Panc1 (cell line): ENCODE measurements at regions not wholly inside any gene's neighbourhood (a gene's known extent, or its start where the extent isn't known, plus 50 kb on each side); places are given as distances from the start of the nearest gene placed in this dataset.

Experiments used
- ATAC-seq: fragments of 200-7000 bp; cut with Tn5 transposase; 2 replicates; pipeline ENCODE4 v1.9.1; 2020; ENCODE audit warnings: mild to moderate bottlenecking, moderate library complexity
- BruUV-seq: library from RNA; stranded (reverse); fragments of 400-500 nt; replicated peaks from 2 replicates; lab custom pipeline; 2021; lab: Mats Ljungman, UMichigan
- CTCF ChIA-PET: fragments of 300-600 bp; sonication (Branson Sonifier 250); formaldehyde crosslinking; loops from one replicate; lab custom pipeline; 2022; ENCODE audit warnings: antibody characterized with exemption; lab: Charles Lee
- POLR2A ChIA-PET: fragments of 300-600 bp; sonication (Branson Sonifier 250); formaldehyde crosslinking; loops from one replicate; lab custom pipeline; 2022; ENCODE audit warnings: antibody characterized with exemption; lab: Charles Lee
- DNase-seq: peaks from one replicate; pipeline ENCODE4 v3.0.0-alpha.2; 2010; ENCODE audit warnings: low read depth, low spot score
- H3K27ac ChIP-seq: 2 replicates; pipeline ENCODE4 v1.5.1; 2011; ENCODE audit warnings: mild to moderate bottlenecking, low read length, inconsistent platforms
- H3K27me3 ChIP-seq: fragments of 200-500 bp; sonication (Bioruptor generic); 2 replicates; pipeline ENCODE4 v1.6.0; 2014; ENCODE audit warnings: low read length, inconsistent platforms; ENCODE audit not compliant: control insufficient read depth, insufficient read depth
- H3K36me3 ChIP-seq: fragments of 200-500 bp; sonication (Bioruptor generic); 2 replicates; pipeline ENCODE4 v1.5.1; 2014; ENCODE audit warnings: inconsistent platforms, mild to moderate bottlenecking, low read length, moderate library complexity; ENCODE audit not compliant: control insufficient read depth, insufficient read depth
- H3K4me1 ChIP-seq: 2 replicates; pipeline ENCODE4 v1.5.1; 2011; ENCODE audit warnings: inconsistent platforms, mild to moderate bottlenecking, low read length, moderate library complexity; ENCODE audit not compliant: control insufficient read depth, insufficient read depth
- H3K4me3 ChIP-seq, 2 experiments: 2 replicates each; pipeline ENCODE4 v1.5.1; 2011 to 2012; ENCODE audit warnings: low read depth in 2 of 2, low read length in 2 of 2, mild to moderate bottlenecking in 2 of 2, inconsistent platforms in 1 of 2, moderate library complexity in 1 of 2
- H3K9me3 ChIP-seq: fragments of 200-500 bp; sonication (Bioruptor generic); 2 replicates; pipeline ENCODE4 v1.5.1; 2014; ENCODE audit warnings: low read depth, mild to moderate bottlenecking, inconsistent platforms, low read length, moderate library complexity; ENCODE audit not compliant: control insufficient read depth, insufficient read depth
- POLR2AphosphoS5 ChIP-seq: IDR thresholded peaks from 2 replicates; pipeline ENCODE4 v1.6.1; 2012; ENCODE audit warnings: mild to moderate bottlenecking, low read depth, low read length, moderate library complexity
- REST ChIP-seq, 2 experiments: IDR thresholded peaks; 2 replicates each; pipeline ENCODE4 v1.6.1; 2011 to 2012; ENCODE audit warnings: low read depth in 2 of 2, control low read depth in 1 of 2, low read length in 1 of 2, mild to moderate bottlenecking in 1 of 2, moderate library complexity in 1 of 2; ENCODE audit not compliant: insufficient read depth in 1 of 2
- SIN3A ChIP-seq: IDR thresholded peaks from 2 replicates; pipeline ENCODE4 v1.6.1; 2012; ENCODE audit warnings: low read depth, mild to moderate bottlenecking, low read length, moderate library complexity, borderline replicate concordance; ENCODE audit not compliant: insufficient read depth
- TCF7L2 ChIP-seq: IDR thresholded peaks from 2 replicates; pipeline ENCODE4 v1.6.1; 2011; ENCODE audit warnings: mild to moderate bottlenecking, low read depth, low read length, inconsistent platforms
- in situ Hi-C: cut with HindIII; loops from 2 replicates; pipeline ENCODE4 v1.10.0; 2016; ENCODE audit warnings: low sequenced_read_pairs, low pct_unique_long_range_greater_than_20kb
- intact Hi-C: fragments of 100-400 bp; cut with micrococcal nuclease; formaldehyde crosslinking; loops from one replicate; pipeline ENCODE4 v1.10.0; 2022; ENCODE audit not compliant: unreplicated experiment
- TF ChIP-seq, protein P1 (sequence below): fragments of 450-650 bp; IDR thresholded peaks from 2 replicates; pipeline ENCODE4 v1.5.1; 2017; ENCODE audit warnings: mild to moderate bottlenecking

- Histone ChIP-seq H3K27ac (no peak overlapping the region), H3K9me3 (no peaks in the 10 kb centered on the region), H3K4me1 (no peaks in the 10 kb centered on the region), H3K36me3 (no peaks in the 10 kb centered on the region), H3K4me3 (no peak overlapping the region), H3K27me3 (peaks cover 18% of the 10 kb centered on the region)
- in situ Hi-C loops (no loop called here), intact Hi-C loops (loop anchor here (2.0 kb wide), 1 partner anchor 37 kb away; no protein-coding TSS in a partner anchor)
- POLR2A ChIA-PET: no interaction called here
- CTCF ChIA-PET: no interaction called here
- ATAC-seq: no peak
- BruUV-seq: no TSS peak
- TF ChIP-seq, protein P1, sequence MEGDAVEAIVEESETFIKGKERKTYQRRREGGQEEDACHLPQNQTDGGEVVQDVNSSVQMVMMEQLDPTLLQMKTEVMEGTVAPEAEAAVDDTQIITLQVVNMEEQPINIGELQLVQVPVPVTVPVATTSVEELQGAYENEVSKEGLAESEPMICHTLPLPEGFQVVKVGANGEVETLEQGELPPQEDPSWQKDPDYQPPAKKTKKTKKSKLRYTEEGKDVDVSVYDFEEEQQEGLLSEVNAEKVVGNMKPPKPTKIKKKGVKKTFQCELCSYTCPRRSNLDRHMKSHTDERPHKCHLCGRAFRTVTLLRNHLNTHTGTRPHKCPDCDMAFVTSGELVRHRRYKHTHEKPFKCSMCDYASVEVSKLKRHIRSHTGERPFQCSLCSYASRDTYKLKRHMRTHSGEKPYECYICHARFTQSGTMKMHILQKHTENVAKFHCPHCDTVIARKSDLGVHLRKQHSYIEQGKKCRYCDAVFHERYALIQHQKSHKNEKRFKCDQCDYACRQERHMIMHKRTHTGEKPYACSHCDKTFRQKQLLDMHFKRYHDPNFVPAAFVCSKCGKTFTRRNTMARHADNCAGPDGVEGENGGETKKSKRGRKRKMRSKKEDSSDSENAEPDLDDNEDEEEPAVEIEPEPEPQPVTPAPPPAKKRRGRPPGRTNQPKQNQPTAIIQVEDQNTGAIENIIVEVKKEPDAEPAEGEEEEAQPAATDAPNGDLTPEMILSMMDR: no peak
- TF ChIP-seq POLR2AphosphoS5 (no peak), REST (IDR thresholded peaks at IDR 0.05; ENCODE audit: insufficient read depth in 1 of 2, low read depth in 2 of 2, low read length in 1 of 2) (no peak), SIN3A (no peak), TCF7L2 (no peak)
- DNase-seq: no peak
Measured at GRCh38 chr16:22624038-22624799, 113.5 kb downstream of the NPIPB5 start.

GRCh38 chr16:22624800-22625533 is 114.3 kb downstream of the NPIPB5 start:
- Histone ChIP-seq H3K9me3 (no peaks in the 10 kb centered on the region), H3K36me3 (no peaks in the 10 kb centered on the region), H3K27me3 (peaks cover 18% of the 10 kb centered on the region), H3K4me3 (no peak overlapping the region), H3K4me1 (no peaks in the 10 kb centered on the region), H3K27ac (no peak overlapping the region)
- TF ChIP-seq POLR2AphosphoS5: no peak
- no peak for TF ChIP-seq TCF7L2
- TF ChIP-seq, protein P1: no peak
- no peak for TF ChIP-seq REST (IDR thresholded peaks at IDR 0.05; ENCODE audit: insufficient read depth in 1 of 2, low read depth in 2 of 2, low read length in 1 of 2)
- TF ChIP-seq SIN3A: no peak
- POLR2A ChIA-PET: no interaction called here
- CTCF ChIA-PET: no interaction called here
- no TSS peak for BruUV-seq
- DNase-seq: no peak
- intact Hi-C loops (loop anchor here (2.0 kb wide), 1 partner anchor 36 kb away; no protein-coding TSS in a partner anchor), in situ Hi-C loops (no loop called here)
- ATAC-seq: no peak
